ENCODE measurements at regions not wholly inside any gene's neighbourhood (a gene's known extent, or its start where the extent isn't known, plus 50 kb on each side); places are given as distances from the start of the nearest gene placed in this dataset.

DNA sequence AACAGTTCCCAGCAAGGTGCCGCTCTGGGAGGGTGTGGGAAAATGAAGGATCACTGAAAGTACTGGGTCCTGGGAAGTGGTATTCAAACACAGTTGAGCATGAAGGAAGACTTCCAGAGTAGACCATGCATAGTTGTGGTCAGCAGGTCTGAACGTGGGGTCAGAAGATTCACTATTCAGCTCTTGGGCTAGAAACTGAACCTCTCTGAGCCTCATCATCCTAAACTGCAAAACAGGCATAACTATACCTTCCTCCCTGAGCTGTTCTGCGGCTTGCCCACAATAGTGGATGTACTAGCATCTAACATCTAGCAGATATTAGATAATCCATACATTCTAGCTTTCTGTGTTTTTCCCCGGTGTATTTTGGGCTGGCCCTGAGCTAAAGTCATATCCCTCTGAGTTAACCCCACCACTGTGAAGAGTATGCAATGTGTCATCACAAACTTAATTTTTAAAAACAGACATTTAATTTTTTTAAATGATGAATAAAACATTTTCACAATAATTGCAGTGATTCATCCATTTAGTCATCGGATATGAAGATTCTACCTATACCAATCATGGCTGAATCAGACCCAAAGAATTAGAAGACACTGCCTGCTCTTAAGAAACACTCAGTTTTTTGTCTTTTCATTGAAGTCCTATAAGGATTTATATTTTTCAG lies 179.1 kb downstream of the BLID start:
- TF ChIP-seq, protein P1, sequence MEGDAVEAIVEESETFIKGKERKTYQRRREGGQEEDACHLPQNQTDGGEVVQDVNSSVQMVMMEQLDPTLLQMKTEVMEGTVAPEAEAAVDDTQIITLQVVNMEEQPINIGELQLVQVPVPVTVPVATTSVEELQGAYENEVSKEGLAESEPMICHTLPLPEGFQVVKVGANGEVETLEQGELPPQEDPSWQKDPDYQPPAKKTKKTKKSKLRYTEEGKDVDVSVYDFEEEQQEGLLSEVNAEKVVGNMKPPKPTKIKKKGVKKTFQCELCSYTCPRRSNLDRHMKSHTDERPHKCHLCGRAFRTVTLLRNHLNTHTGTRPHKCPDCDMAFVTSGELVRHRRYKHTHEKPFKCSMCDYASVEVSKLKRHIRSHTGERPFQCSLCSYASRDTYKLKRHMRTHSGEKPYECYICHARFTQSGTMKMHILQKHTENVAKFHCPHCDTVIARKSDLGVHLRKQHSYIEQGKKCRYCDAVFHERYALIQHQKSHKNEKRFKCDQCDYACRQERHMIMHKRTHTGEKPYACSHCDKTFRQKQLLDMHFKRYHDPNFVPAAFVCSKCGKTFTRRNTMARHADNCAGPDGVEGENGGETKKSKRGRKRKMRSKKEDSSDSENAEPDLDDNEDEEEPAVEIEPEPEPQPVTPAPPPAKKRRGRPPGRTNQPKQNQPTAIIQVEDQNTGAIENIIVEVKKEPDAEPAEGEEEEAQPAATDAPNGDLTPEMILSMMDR (IDR thresholded peaks at IDR 0.05), result no peak
- TF ChIP-seq POLR2A (IDR thresholded peaks at IDR 0.05), result no peak
